ENCODE measurements at regions not wholly inside any gene's neighbourhood (a gene's known extent, or its start where the extent isn't known, plus 50 kb on each side); places are given as distances from the start of the nearest gene placed in this dataset.
"Not testable (repeated sequence)": the region's sequence is repeated elsewhere in the genome, so short reads cannot be mapped to it uniquely, and the experiment has no call there.

- DNase-seq = no peak
These were observed 2733.3 kb downstream of the PCDH7 start for GRCh38 chr4:33453436-33453835.

- DNase-seq = no peak
These were observed 2733.7 kb downstream of the PCDH7 start for GRCh38 chr4:33453916-33454315.

GRCh38 chr4:33465565-33465964 lies 2745.4 kb downstream of the PCDH7 start:
- DNase-seq = no peak

- no peak for DNase-seq
These were observed 2747.1 kb downstream of the PCDH7 start for GRCh38 chr4:33467291-33467690.

GRCh38 chr4:33470805-33471204 lies 2750.6 kb downstream of the PCDH7 start:
- DNase-seq = no peak

GRCh38 chr4:33477715-33478114 lies 2757.5 kb downstream of the PCDH7 start:
- no peak for DNase-seq

GRCh38 chr4:33482773-33483172 lies 2761.5 kb downstream of the ARAP2 start:
- no peak for DNase-seq

- DNase-seq = no peak
These were observed 2759.2 kb downstream of the ARAP2 start for GRCh38 chr4:33485111-33485510.

GRCh38 chr4:33493231-33493630 lies 2751.1 kb downstream of the ARAP2 start:
- no peak for DNase-seq

- DNase-seq = no peak
These were observed 2750.2 kb downstream of the ARAP2 start for GRCh38 chr4:33494150-33494549.

GRCh38 chr4:33501587-33501986 lies 2742.7 kb downstream of the ARAP2 start:
- not testable (repeated sequence) for DNase-seq

GRCh38 chr4:33512397-33512796 lies 2731.9 kb downstream of the ARAP2 start:
- no peak for DNase-seq

- no peak for DNase-seq
These were observed 2725.5 kb downstream of the ARAP2 start for GRCh38 chr4:33518856-33519255.

- no peak for DNase-seq
These were observed 2711.5 kb downstream of the ARAP2 start for GRCh38 chr4:33532821-33533220.

GRCh38 chr4:33536898-33537297 lies 2707.4 kb downstream of the ARAP2 start:
- DNase-seq = no peak

- no peak for DNase-seq
These were observed 2706.8 kb downstream of the ARAP2 start for GRCh38 chr4:33537527-33537926.

GRCh38 chr4:33543941-33544450 lies 2700.3 kb downstream of the ARAP2 start:
- no peak for DNase-seq

- DNase-seq = no peak
These were observed 2693.1 kb downstream of the ARAP2 start for GRCh38 chr4:33551244-33551643.

GRCh38 chr4:33561259-33561658 lies 2683.1 kb downstream of the ARAP2 start:
- DNase-seq = no peak

- DNase-seq = no peak
These were observed 2677.7 kb downstream of the ARAP2 start for GRCh38 chr4:33566649-33567048.

- DNase-seq = no peak
These were observed 2666.5 kb downstream of the ARAP2 start for GRCh38 chr4:33577791-33578190.

GRCh38 chr4:33579951-33580350 lies 2664.4 kb downstream of the ARAP2 start:
- no peak for DNase-seq

GRCh38 chr4:33592701-33593100 lies 2651.6 kb downstream of the ARAP2 start:
- no peak for DNase-seq

- no peak for DNase-seq
These were observed 2637.4 kb downstream of the ARAP2 start for GRCh38 chr4:33606951-33607350.

GRCh38 chr4:33616121-33616520 lies 2628.2 kb downstream of the ARAP2 start:
- no peak for DNase-seq

- no peak for DNase-seq
These were observed 2618.6 kb downstream of the ARAP2 start for GRCh38 chr4:33625748-33626147.
